ENCODE measurements at regions not wholly inside any gene's neighbourhood (a gene's known extent, or its start where the extent isn't known, plus 50 kb on each side); places are given as distances from the start of the nearest gene placed in this dataset.

DNA sequence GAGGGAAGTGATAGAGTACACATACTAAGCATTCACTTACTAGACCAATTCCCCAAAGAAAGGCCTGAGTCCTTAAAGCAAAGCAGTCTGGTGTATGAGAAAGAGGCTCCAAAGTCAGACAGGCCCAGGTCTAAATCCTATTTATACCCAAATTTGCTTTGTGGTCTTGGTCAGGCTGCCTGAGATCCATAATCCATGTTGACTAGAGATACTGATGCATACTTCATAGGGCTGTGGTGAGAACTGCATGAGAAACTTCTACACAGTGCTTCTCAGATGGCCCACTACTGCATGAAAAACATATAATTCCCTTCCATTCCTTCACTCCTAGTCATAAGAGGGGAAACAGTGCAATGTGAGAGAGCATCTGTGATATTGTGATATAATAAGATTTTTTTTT, 81.6 kb upstream of the SP4 start:
- no peaks in the 10 kb centered on the region for H3K9me3 ChIP-seq (ENCODE audit: low read length)
- H3K27ac ChIP-seq (ENCODE audit: low read depth, low read length, poor library complexity, severe bottlenecking): no peak overlapping the region
- DNase-seq (ENCODE audit: low spot score): no peak
- no peak for TF ChIP-seq EZH2phosphoT487 (IDR thresholded peaks at IDR 0.05; ENCODE audit: borderline replicate concordance, low read depth, low read length)
- H3K79me2 ChIP-seq (ENCODE audit: insufficient read depth, low read depth, low read length): no peaks in the 10 kb centered on the region
- no peak overlapping the region for H3K4me2 ChIP-seq (ENCODE audit: low read length)
- BruUV-seq (replicated peaks): no TSS peak
- CTCF ChIA-PET (ENCODE audit: unreplicated experiment): no interaction called here
- H3K4me1 ChIP-seq (ENCODE audit: insufficient read depth, low read length, poor library complexity, severe bottlenecking): no peaks in the 10 kb centered on the region
- intact Hi-C loops (cut with micrococcal nuclease; ENCODE audit: unreplicated experiment): no loop called here
- H3K36me3 ChIP-seq (ENCODE audit: insufficient read depth, low read length): no peaks in the 10 kb centered on the region
- no peaks in the 10 kb centered on the region for H4K20me1 ChIP-seq (ENCODE audit: insufficient read depth, low read length)
- no peak overlapping the region for H3K4me3 ChIP-seq (ENCODE audit: low read depth, low read length, poor library complexity, severe bottlenecking)
- H3K9me2 ChIP-seq (ENCODE audit: insufficient read depth, low read length): no peaks in the 10 kb centered on the region
- POLR2A ChIA-PET: no interaction called here
- no peak overlapping the region for H2AFZ ChIP-seq (ENCODE audit: low read length)

DNA sequence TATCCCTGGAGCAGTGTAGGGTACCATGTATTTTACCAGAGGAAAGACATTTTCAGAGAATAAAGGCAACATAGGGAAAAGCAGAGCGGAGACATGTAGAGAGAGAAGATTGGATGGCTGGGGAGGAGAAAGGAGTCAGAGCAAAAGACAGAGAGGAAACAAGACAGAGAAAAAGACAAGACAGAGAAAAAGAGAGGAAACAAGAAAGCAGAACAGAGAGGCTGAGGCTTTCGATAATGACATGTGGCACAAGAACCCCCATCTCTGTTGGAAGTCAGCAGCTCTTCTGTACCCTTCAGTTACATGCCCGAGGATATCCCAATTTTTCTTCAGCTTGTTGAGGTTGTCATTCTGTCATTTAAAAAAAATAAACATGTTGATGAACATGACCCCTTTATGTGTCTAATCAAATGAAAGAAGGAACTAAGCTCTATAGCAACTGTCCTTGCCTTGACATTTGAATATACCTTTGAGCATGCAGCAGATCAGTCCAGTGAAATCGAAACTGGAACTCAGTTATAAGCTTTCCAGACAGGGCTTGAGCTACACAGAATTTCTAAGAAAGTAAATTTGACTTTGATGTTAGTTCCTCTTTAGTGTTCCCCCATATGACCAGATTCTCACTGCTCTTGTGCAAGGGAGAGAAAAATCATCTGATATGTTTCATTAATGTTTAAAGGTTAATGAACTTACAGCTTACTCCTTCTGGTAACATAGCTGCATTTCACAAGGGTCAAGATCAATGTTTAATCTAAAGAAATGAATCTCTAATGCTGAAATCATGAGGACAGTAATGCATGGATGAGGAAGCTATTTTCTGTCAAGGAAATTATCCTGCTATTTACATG, 75.1 kb upstream of the SP4 start:
- Histone ChIP-seq H2AFZ (ENCODE audit: low read length) (no peak overlapping the region), H3K4me2 (ENCODE audit: low read length) (peak overlapping the region; percentile 60)
- peak; percentile 73 for DNase-seq (ENCODE audit: low spot score)

GRCh38 chr7:21353388-21353780, 74.5 kb upstream of the SP4 start:
- Histone ChIP-seq H3K79me2 (ENCODE audit: insufficient read depth, low read depth, low read length) (no peaks in the 10 kb centered on the region), H3K4me1 (ENCODE audit: insufficient read depth, low read length, poor library complexity, severe bottlenecking) (peaks cover 25% of the 10 kb centered on the region), H3K36me3 (ENCODE audit: insufficient read depth, low read length) (no peaks in the 10 kb centered on the region), H3K9me2 (ENCODE audit: insufficient read depth, low read length) (no peaks in the 10 kb centered on the region), H3K4me2 (ENCODE audit: low read length) (peak overlapping the region; percentile 60), H3K4me3 (ENCODE audit: low read depth, low read length, poor library complexity, severe bottlenecking) (no peak overlapping the region), H3K9me3 (ENCODE audit: low read length) (no peaks in the 10 kb centered on the region), H2AFZ (ENCODE audit: low read length) (no peak overlapping the region), H3K27ac (ENCODE audit: low read depth, low read length, poor library complexity, severe bottlenecking) (no peak overlapping the region), H4K20me1 (ENCODE audit: insufficient read depth, low read length) (no peaks in the 10 kb centered on the region)
- intact Hi-C loops (cut with micrococcal nuclease; ENCODE audit: unreplicated experiment): no loop called here
- POLR2A ChIA-PET: interaction anchor here (0.6 to 1.5 kb wide), 2 partner anchors 18 to 1087 kb away, joined by 3 to 6 read pairs; no protein-coding TSS in a partner anchor
- no peak for DNase-seq (ENCODE audit: low spot score)
- no peak for TF ChIP-seq EZH2phosphoT487 (IDR thresholded peaks at IDR 0.05; ENCODE audit: borderline replicate concordance, low read depth, low read length)
- TF ChIP-seq, protein P1, sequence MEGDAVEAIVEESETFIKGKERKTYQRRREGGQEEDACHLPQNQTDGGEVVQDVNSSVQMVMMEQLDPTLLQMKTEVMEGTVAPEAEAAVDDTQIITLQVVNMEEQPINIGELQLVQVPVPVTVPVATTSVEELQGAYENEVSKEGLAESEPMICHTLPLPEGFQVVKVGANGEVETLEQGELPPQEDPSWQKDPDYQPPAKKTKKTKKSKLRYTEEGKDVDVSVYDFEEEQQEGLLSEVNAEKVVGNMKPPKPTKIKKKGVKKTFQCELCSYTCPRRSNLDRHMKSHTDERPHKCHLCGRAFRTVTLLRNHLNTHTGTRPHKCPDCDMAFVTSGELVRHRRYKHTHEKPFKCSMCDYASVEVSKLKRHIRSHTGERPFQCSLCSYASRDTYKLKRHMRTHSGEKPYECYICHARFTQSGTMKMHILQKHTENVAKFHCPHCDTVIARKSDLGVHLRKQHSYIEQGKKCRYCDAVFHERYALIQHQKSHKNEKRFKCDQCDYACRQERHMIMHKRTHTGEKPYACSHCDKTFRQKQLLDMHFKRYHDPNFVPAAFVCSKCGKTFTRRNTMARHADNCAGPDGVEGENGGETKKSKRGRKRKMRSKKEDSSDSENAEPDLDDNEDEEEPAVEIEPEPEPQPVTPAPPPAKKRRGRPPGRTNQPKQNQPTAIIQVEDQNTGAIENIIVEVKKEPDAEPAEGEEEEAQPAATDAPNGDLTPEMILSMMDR (conservative IDR thresholded peaks at IDR 0.05; ENCODE audit: low read length): no peak
- no TSS peak for BruUV-seq (replicated peaks)
- CTCF ChIA-PET (ENCODE audit: unreplicated experiment): no interaction called here

More for the DNA sequence above, 75.1 kb upstream of the SP4 start:
- Histone ChIP-seq H3K9me2 (ENCODE audit: insufficient read depth, low read length) (no peaks in the 10 kb centered on the region), H3K36me3 (ENCODE audit: insufficient read depth, low read length) (no peaks in the 10 kb centered on the region), H3K4me3 (ENCODE audit: low read depth, low read length, poor library complexity, severe bottlenecking) (no peak overlapping the region), H3K9me3 (ENCODE audit: low read length) (no peaks in the 10 kb centered on the region), H3K79me2 (ENCODE audit: insufficient read depth, low read depth, low read length) (no peaks in the 10 kb centered on the region), H4K20me1 (ENCODE audit: insufficient read depth, low read length) (no peaks in the 10 kb centered on the region), H3K4me1 (ENCODE audit: insufficient read depth, low read length, poor library complexity, severe bottlenecking) (peaks cover 25% of the 10 kb centered on the region), H3K27ac (ENCODE audit: low read depth, low read length, poor library complexity, severe bottlenecking) (no peak overlapping the region)
- CTCF ChIA-PET (ENCODE audit: unreplicated experiment): no interaction called here
- no peak for TF ChIP-seq EZH2phosphoT487 (IDR thresholded peaks at IDR 0.05; ENCODE audit: borderline replicate concordance, low read depth, low read length)
- TF ChIP-seq, protein P1 (conservative IDR thresholded peaks at IDR 0.05; ENCODE audit: low read length): no peak
- POLR2A ChIA-PET: interaction anchor here (0.6 to 1.5 kb wide), 3 partner anchors 18 to 1088 kb away, joined by 3 to 6 read pairs (median 3); no protein-coding TSS in a partner anchor
- no TSS peak for BruUV-seq (replicated peaks)
- intact Hi-C loops (cut with micrococcal nuclease; ENCODE audit: unreplicated experiment): no loop called here

Measured in OCI-LY7 (cell line).